SU-DHL-6 (cell line): ENCODE measurements at regions not wholly inside any gene's neighbourhood (a gene's known extent, or its start where the extent isn't known, plus 50 kb on each side); places are given as distances from the start of the nearest gene placed in this dataset.
"Not testable (repeated sequence)": the region's sequence is repeated elsewhere in the genome, so short reads cannot be mapped to it uniquely, and the experiment has no call there.

Source experiments
- CTCF ChIP-seq: fragments of 200-600 bp; sonication (generic); IDR thresholded peaks from one replicate; pipeline ENCODE4 v1.5.1; 2017; ENCODE audit warnings: antibody characterized with exemption, mild to moderate bottlenecking, low read length, moderate library complexity; ENCODE audit not compliant: insufficient read depth, poor library complexity, severe bottlenecking
- EZH2phosphoT487 ChIP-seq: fragments of 200-600 bp; sonication (generic), shearing (Covaris generic); conservative IDR thresholded peaks from 2 replicates; pipeline ENCODE4 v1.6.1; 2018; ENCODE audit warnings: mild to moderate bottlenecking, antibody characterized with exemption, low read length, moderate library complexity, mixed read lengths

GRCh38 chr14:86110871-86111270, 580.9 kb downstream of the FLRT2 start:
- TF ChIP-seq CTCF, EZH2phosphoT487: not testable (repeated sequence)
